ENCODE measurements at regions not wholly inside any gene's neighbourhood (a gene's known extent, or its start where the extent isn't known, plus 50 kb on each side); places are given as distances from the start of the nearest gene placed in this dataset.

GRCh38 chr15:79678032-79678701, 218.6 kb downstream of the MTHFS start:
- H3K4me2 ChIP-seq, result no peak overlapping the region
- H4K20me1 ChIP-seq (ENCODE audit: insufficient read depth), result no peaks in the 10 kb centered on the region
- no peak for DNase-seq
- no peak overlapping the region for H2AFZ ChIP-seq (ENCODE audit: low read depth)
- TF ChIP-seq NFIC (IDR thresholded peaks at IDR 0.05; ENCODE audit: borderline replicate concordance) (no peak), ELF1 (IDR thresholded peaks at IDR 0.05) (no peak), EP300 (IDR thresholded peaks at IDR 0.05; ENCODE audit: borderline replicate concordance in 1 of 2, low read depth in 1 of 2, low read length in 1 of 2) (no peak), SIN3A (IDR thresholded peaks at IDR 0.05; ENCODE audit: borderline replicate concordance, low read depth, low read length) (no peak)
- TF ChIP-seq, protein P1, sequence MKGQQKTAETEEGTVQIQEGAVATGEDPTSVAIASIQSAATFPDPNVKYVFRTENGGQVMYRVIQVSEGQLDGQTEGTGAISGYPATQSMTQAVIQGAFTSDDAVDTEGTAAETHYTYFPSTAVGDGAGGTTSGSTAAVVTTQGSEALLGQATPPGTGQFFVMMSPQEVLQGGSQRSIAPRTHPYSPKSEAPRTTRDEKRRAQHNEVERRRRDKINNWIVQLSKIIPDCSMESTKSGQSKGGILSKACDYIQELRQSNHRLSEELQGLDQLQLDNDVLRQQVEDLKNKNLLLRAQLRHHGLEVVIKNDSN (IDR thresholded peaks at IDR 0.05; ENCODE audit: borderline replicate concordance, low read depth), result no peak
- TF ChIP-seq, protein P2, sequence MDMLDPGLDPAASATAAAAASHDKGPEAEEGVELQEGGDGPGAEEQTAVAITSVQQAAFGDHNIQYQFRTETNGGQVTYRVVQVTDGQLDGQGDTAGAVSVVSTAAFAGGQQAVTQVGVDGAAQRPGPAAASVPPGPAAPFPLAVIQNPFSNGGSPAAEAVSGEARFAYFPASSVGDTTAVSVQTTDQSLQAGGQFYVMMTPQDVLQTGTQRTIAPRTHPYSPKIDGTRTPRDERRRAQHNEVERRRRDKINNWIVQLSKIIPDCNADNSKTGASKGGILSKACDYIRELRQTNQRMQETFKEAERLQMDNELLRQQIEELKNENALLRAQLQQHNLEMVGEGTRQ (IDR thresholded peaks at IDR 0.05; ENCODE audit: borderline replicate concordance, low read depth, low read length), result no peak
- TF ChIP-seq, protein P3, sequence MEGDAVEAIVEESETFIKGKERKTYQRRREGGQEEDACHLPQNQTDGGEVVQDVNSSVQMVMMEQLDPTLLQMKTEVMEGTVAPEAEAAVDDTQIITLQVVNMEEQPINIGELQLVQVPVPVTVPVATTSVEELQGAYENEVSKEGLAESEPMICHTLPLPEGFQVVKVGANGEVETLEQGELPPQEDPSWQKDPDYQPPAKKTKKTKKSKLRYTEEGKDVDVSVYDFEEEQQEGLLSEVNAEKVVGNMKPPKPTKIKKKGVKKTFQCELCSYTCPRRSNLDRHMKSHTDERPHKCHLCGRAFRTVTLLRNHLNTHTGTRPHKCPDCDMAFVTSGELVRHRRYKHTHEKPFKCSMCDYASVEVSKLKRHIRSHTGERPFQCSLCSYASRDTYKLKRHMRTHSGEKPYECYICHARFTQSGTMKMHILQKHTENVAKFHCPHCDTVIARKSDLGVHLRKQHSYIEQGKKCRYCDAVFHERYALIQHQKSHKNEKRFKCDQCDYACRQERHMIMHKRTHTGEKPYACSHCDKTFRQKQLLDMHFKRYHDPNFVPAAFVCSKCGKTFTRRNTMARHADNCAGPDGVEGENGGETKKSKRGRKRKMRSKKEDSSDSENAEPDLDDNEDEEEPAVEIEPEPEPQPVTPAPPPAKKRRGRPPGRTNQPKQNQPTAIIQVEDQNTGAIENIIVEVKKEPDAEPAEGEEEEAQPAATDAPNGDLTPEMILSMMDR (IDR thresholded peaks at IDR 0.05), result no peak
- CTCF ChIA-PET, result interaction anchor here (0.8 kb wide), 2 partner anchors 82 to 297 kb away, joined by 3 read pairs; no protein-coding TSS in a partner anchor
- H3K9me3 ChIP-seq, result no peaks in the 10 kb centered on the region
- H3K79me2 ChIP-seq (ENCODE audit: insufficient read depth), result no peaks in the 10 kb centered on the region
- no peaks in the 10 kb centered on the region for H3K9me2 ChIP-seq
- POLR2A ChIA-PET, result no interaction called here
- H3F3A ChIP-seq (replicated peaks; ENCODE audit: insufficient read depth), result peaks cover 18% of the 10 kb centered on the region
- H3K27ac ChIP-seq (ENCODE audit: low read depth in 2 of 2, low read length in 1 of 2), result no peak overlapping the region
- 93% methylated on average over 1 of the region's 1 CpG for WGBS (ENCODE audit: low lambda C conversion rate)
- H3K9ac ChIP-seq, result no peak overlapping the region
- no peaks in the 10 kb centered on the region for H3K27me3 ChIP-seq (ENCODE audit: insufficient read depth)
- H3K4me1 ChIP-seq (ENCODE audit: control insufficient read depth in 1 of 2, insufficient read depth in 2 of 2, low read depth in 1 of 2, low read length in 1 of 2), result peaks cover 12 to 26% of the 10 kb centered on the region in 2 experiments
- no peak overlapping the region for H3K4me3 ChIP-seq (ENCODE audit: low read depth in 2 of 2, low read length in 1 of 2)
- no peaks in the 10 kb centered on the region for H3K36me3 ChIP-seq (replicated peaks in 1 of 2; ENCODE audit: control insufficient read depth in 1 of 2, insufficient read depth in 2 of 2, low read length in 1 of 2)

- no peaks in the 10 kb centered on the region for H3K9me3 ChIP-seq
- TF ChIP-seq PBX3 (IDR thresholded peaks at IDR 0.05) (peak; percentile 35; the same call in 1 of the 2 replicates), TCF12 (IDR thresholded peaks at IDR 0.05) (peak; percentile 65), JUND (IDR thresholded peaks at IDR 0.05) (peak; percentile 56; the same call in 1 of the 2 replicates), FOSL2 (IDR thresholded peaks at IDR 0.05; ENCODE audit: borderline replicate concordance, low read depth) (peak; percentile 70; the same call in 1 of the 2 replicates), NFIC (IDR thresholded peaks at IDR 0.05; ENCODE audit: borderline replicate concordance) (peak; percentile 41; the same call in 1 of the 2 replicates), EP300 (IDR thresholded peaks at IDR 0.05; ENCODE audit: borderline replicate concordance in 1 of 2, low read depth in 1 of 2, low read length in 1 of 2) (peak in 1 of 2 experiments; percentile 55; a peak in 1 of 4 replicates), MAX (IDR thresholded peaks at IDR 0.05; ENCODE audit: low read depth) (peak; percentile 47; the same call in 1 of the 2 replicates), GATA2 (CRISPR knock-in tag; IDR thresholded peaks at IDR 0.05) (no peak)
- TF ChIP-seq, protein P4, sequence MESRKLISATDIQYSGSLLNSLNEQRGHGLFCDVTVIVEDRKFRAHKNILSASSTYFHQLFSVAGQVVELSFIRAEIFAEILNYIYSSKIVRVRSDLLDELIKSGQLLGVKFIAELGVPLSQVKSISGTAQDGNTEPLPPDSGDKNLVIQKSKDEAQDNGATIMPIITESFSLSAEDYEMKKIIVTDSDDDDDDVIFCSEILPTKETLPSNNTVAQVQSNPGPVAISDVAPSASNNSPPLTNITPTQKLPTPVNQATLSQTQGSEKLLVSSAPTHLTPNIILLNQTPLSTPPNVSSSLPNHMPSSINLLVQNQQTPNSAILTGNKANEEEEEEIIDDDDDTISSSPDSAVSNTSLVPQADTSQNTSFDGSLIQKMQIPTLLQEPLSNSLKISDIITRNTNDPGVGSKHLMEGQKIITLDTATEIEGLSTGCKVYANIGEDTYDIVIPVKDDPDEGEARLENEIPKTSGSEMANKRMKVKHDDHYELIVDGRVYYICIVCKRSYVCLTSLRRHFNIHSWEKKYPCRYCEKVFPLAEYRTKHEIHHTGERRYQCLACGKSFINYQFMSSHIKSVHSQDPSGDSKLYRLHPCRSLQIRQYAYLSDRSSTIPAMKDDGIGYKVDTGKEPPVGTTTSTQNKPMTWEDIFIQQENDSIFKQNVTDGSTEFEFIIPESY (IDR thresholded peaks at IDR 0.05; ENCODE audit: borderline replicate concordance, low read depth), result no peak
- DNase-seq, result no peak
- H3K9me2 ChIP-seq, result no peaks in the 10 kb centered on the region
- H3K79me2 ChIP-seq (ENCODE audit: insufficient read depth), result no peaks in the 10 kb centered on the region
- no peak overlapping the region for H3K4me3 ChIP-seq (ENCODE audit: low read depth in 2 of 2, low read length in 1 of 2)
- ChIA-PET POLR2A (no interaction called here), CTCF (interaction anchor here (0.7 kb wide), 1 partner anchor 230 kb away, joined by 3 read pairs; no protein-coding TSS in a partner anchor)
- peak overlapping the region; percentile 63; the same call in 1 of the 2 replicates for H3K4me2 ChIP-seq
- H3K4me1 ChIP-seq (ENCODE audit: control insufficient read depth in 1 of 2, insufficient read depth in 2 of 2, low read depth in 1 of 2, low read length in 1 of 2), result peaks cover 12 to 26% of the 10 kb centered on the region in 2 experiments
- H3F3A ChIP-seq (replicated peaks; ENCODE audit: insufficient read depth), result peaks cover 8% of the 10 kb centered on the region
- H4K20me1 ChIP-seq (ENCODE audit: insufficient read depth), result no peaks in the 10 kb centered on the region
- H3K27me3 ChIP-seq (ENCODE audit: insufficient read depth), result no peaks in the 10 kb centered on the region
- H2AFZ ChIP-seq (ENCODE audit: low read depth), result no peak overlapping the region
- no peaks in the 10 kb centered on the region for H3K36me3 ChIP-seq (replicated peaks in 1 of 2; ENCODE audit: control insufficient read depth in 1 of 2, insufficient read depth in 2 of 2, low read length in 1 of 2)
- peak overlapping the region in 1 of 2 experiments; percentile 74; a peak in 2 of 4 replicates for H3K27ac ChIP-seq (ENCODE audit: low read depth in 2 of 2, low read length in 1 of 2)
- no peak overlapping the region for H3K9ac ChIP-seq
- WGBS (ENCODE audit: low lambda C conversion rate), result 69% methylated on average over 4 of the region's 5 CpGs
Measured at GRCh38 chr15:79680720-79681119, 216.1 kb downstream of the MTHFS start.
